GM21390 (cell line): ENCODE measurements at regions not wholly inside any gene's neighbourhood (a gene's known extent, or its start where the extent isn't known, plus 50 kb on each side); places are given as distances from the start of the nearest gene placed in this dataset.
"Not testable (repeated sequence)": the region's sequence is repeated elsewhere in the genome, so short reads cannot be mapped to it uniquely, and the experiment has no call there.

ENCODE experiments used
- ATAC-seq: cut with Tn5 transposase; IDR thresholded peaks from one replicate; pipeline ENCODE4 v1.9.1; 2021; ENCODE audit not compliant: unreplicated experiment

DNA sequence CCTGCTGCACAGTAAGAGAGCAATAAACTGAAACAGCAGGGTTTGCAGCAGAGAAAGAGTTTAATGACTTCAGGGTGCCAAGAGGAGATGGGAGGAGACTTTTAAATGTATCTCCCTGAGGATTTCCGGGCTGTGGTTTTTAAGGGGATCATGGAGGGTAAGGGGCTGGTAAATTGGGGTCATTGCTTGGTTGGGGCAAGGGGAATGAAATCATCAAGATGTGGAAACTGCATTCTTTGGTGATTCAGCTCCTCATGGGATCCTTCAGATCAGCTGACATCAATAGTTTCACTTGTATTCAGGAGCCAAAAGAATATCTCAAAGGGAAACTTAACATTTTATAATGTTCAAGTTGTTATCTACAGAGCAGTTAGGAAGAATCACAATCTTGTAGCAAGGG lies 174.3 kb upstream of the ANXA10 start:
- no peak for ATAC-seq

DNA sequence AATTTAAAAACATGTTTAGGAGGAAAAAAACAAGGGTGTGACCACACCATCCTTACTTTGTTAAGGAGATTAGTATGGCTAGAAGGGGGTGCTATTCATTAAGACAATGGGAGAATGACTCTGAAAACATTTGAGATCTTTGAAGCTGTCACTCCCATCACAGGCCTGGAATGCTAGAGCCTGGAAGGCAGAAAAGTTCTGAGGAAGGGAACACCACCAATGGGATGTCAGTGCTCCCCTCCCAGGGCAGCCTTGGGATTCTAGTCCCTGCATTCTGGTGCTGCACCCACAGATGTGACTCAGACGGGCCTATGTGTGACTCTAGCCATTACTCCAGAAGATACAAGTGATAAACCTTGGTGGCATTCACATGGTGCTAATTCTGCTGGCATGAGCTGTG lies 162.2 kb upstream of the ANXA10 start:
- ATAC-seq = no peak

DNA sequence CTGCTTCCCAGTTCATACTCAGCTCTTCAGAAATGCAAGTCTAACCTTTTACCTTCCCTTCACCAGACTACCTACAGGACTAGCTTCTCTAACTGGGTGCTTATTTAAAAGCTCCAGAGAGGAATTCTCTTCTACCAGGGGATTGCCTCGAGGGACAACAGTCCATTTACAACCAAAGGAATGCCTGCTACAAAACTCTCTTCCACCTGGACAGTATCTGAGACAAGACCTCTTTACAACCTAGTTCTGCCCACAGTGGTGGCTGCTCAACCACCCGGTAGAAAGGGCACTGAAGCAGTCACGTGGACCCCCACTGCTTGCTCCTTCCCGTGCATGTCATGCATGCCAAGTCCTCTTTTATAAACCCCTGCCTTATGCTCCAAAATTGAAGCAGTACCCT lies 158.1 kb upstream of the ANXA10 start:
- no peak for ATAC-seq

DNA sequence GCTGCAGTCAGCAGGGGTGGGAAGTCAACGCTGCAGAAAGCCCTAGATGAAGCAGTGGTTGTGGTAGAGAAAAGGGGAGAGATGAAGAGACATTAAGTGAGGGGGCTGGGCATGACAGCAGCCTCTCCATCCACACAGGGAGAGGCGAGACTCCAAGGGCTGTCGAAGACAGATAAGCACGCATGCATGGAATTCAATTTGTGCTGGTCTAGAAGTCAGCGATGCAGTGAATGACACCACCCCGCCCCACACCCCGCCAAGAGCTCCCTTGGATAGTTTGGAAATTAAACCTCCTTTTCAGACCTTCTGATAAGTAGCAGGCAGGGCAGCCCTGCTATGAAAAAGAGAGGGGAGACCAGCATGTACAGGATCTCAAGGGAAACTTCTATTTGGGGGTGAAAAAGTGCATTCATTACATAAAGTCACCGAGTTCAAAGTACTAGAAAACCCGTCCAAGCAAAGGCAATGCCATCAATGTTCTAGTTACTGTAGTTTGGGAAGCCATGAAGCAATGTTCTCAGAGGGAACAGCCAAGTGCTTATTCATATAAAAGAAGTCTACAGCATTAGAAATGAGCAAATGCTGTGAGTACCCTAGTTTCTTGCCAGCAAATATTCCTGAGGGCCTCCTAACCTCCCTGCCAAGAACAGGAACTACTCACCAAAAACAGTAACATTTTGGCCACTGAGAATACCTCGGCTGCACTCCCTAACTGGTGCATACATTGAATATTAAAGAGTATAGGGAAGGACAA lies 152.3 kb upstream of the ANXA10 start:
- no peak for ATAC-seq

DNA sequence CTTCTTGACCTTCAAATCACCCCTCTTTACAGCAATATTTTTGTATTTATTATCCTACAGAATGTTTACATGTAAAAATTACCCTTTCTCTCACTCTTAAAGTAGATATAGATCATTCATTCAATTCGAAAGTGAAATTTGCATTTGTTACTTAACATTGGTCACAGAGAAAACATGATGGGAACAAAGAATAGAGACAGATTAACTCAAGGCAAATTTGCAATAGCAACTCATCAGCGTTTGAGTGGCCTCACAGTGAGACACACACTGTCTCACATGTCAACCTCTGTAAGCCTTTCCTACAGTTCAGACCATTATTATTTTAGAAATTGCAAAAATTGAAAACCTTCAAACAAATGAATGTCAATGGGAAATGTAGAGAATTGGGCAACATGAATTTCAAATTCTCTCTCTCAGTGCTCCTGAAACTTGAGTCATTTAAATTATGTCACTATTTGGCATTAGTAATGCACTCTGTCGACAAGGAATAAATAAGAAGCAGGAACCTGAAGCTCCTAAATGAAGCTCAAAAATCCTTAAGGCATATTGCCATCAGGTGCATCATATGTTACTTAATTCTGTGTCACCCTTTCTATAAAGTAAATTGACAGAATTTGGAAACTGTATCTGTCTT lies 148.3 kb upstream of the ANXA10 start:
- peak; percentile 71 for ATAC-seq

DNA sequence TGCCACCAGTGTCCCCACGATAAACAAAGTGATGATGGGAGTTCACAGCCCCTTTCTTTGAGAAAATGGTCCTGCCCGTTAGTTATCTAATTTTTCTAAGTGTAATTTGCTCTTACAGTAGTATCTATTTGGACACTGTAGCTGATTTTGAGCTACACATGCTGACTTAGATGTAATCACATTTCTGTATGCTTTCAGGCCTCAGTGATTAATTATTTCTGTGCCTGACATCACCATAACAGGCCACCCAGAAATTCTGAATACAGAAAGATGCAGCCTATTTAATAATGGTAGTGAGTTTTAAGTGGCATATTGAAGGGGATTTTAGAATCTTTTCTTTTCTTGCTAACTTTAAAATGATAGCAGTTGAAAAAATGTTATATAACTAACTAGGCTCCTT lies 147.6 kb upstream of the ANXA10 start:
- ATAC-seq = no peak

DNA sequence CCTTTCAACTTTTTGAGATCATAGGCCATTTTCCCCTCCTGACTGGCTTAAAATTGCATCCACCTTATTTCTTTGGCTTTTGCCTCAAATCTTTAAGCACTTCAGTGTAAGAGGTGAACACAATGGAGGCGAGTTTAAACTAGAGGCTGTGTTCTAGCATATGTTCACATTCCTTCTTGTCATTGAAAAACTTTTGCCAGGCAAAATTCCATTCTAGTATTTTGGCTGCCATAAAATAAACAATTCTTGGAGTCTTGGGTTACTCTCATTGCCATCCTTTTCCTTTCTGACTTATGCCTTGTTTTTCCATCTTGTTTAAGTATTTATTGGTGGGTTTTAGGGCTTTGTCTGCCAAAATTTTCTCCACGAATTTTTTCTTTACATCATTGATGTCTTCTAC lies 137.3 kb upstream of the ANXA10 start:
- ATAC-seq = no peak

DNA sequence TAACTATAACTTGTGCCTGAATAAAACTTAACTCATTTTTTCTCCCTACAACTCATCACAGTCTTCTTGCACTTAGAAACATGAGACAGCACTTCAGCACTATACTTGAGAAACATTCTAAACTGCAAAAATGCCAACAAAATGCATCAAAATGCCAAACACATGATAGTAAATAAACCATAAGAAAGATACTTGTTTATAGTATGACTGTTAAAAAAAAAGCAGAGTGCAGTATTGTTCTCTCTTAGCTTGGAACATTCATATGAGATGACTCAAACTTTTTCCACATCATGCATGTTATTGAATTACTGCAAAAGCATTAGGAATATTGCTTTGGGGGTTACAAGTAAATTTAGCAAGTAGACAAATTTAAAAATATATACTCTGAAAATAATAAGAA lies 135.7 kb upstream of the ANXA10 start:
- no peak for ATAC-seq

DNA sequence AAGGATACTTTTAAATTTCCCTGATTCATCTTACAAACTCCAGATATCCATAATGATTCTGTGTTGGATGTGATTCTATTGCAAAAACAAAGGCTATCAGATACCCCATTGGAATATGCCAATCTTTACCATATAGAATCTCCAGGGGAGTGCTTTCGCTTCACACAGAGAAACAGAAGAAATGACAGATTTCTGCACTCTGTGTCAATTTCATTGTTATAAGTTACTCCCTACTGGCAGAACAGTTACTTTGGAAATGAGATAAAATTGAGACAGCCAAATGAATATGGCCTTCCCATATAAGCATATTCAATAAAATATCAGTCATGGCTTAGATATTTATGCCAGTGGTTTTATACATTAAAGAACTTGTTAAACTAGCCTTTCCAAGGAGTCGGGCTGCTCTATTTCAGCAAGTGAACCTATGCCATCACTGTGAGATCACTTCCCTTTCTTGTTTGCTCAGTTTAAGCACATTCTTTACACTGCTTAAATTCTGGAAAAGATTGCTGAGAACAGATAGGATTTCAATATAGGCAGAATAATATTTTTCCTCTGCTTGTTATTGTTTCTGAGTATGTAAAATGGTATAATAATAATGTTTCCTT lies 127.5 kb upstream of the ANXA10 start:
- no peak for ATAC-seq

DNA sequence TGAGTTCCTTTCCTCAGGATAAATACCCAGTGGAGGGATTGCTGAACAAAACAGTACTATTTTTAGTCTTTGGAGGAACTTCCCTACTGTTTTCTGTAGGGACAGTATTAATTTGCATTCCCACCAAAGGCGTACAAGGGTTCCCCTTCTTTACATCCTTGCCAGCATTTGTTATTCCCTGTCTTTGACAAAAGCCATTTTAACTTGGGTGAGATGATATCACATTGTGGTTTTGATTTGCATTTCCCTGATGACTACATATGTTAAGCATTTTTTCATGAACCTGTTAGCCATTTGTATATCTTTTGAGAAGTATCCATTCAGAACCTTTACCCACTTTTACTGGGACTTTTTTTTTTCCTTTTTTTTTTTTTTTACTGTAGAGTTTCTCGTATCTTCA lies 126.2 kb upstream of the ANXA10 start:
- no peak for ATAC-seq

DNA sequence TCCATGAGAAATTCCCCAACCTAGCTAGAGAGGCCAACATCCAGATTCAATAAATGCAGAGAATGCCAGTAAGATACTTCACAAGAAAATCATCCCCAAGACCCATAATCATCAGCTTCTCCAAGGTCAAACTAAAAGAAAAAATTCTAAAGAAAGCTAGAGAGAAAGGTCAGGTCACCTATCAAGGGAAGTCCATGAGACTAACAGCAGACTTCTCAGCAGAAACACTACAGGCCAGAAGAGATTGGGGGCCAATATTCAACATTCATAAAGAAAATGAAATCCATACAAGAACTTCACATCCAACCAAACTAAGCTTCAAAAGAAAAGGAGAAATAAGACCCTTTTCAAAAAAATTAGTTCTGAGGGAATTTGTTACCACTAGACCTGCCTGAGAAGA lies 118.8 kb upstream of the ANXA10 start:
- ATAC-seq = no peak

DNA sequence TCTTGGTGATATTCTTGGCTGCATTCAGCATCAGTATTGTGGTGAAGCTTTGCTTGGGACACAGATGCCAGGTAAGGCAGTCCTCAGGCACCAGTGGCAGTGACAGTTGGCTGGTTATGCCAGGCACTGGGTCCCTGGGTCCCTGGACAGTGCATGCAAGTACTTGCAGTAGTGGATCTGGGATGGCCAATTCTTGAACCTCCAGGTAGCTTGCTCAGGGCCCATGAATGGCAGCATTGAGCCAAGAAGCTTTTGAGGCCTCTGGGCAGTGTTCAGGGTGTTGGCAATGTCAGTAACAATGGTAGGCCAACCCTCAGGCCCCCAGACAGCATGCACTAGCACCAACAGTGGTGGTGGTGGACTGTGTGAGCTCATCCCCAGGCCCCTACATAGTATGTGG lies 106.8 kb upstream of the ANXA10 start:
- ATAC-seq = no peak

DNA sequence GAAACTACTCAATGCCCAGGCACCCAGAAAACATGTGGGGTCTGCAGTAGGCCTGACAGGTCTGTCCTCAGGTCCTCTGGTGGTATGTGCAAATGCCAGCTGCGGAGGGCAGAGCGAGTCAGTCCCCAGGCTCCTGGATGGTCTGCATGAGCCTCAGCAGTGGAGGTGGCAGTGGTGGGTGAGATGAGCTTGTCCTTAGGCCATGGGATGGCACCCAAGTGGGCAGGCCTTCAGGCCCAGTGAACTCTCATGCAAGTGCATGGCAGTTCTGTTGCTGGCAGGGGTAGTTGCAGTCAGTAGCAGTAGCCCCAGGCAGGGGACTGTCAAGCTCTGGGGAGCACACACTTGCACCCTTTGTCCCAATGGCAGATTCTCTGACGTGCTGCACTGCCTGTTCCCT lies 106.3 kb upstream of the ANXA10 start:
- no peak for ATAC-seq

DNA sequence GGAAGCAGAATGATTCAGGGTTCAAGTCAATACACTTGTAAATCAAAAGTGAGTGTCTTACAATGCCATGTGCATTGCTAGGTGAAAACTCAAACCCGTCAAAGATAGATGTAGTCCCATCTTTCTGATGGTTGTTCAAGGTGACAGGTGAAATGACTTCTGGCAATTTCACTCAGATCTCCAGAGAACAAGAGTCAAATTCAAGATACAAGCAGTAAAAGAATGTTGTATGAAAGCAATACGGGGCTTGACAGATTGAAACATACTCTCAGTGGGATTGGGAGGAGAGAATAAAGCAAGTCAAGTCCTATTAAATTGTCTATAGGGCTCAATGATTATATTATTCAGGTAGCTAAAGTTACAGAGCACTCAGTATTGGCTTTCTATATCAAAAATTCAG lies 105.1 kb upstream of the ANXA10 start:
- ATAC-seq = no peak

DNA sequence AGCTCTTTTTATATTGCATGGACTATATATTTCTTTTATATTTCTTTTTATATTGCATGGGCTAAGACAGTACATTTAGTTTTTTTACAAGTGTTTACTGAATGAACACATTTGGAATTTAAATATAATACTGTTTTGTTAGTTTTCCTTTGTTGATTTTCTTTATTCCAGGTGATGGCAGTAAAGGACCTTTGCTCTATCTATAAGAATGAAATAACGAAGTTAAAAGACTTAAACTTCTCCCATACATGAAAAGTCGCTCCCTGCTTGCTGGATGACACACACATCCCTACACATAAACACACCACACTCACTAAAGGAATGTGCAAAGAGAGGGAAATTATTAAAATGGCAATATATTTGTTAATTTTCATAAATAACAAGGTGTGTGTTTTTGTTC lies 102.5 kb upstream of the ANXA10 start:
- ATAC-seq = no peak

DNA sequence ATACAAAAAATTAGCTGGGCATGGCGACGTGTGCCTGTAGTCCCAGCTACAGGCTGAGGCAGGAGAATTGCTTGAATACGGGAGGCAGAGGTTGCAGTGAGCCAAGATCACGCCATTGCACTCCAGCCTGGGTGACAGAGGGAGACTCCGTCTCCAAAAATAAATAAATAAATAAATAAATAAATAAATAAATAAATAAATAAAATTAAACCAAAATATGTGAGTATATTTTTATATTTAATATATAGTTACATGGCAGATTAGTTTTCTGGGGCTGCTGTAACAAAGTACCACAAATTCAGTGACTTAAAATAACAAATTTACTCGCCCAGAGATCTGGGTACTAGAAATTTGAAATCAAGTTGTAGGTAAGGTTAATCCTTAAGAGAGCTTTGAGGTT lies 84.2 kb upstream of the ANXA10 start:
- ATAC-seq = not testable (repeated sequence)

DNA sequence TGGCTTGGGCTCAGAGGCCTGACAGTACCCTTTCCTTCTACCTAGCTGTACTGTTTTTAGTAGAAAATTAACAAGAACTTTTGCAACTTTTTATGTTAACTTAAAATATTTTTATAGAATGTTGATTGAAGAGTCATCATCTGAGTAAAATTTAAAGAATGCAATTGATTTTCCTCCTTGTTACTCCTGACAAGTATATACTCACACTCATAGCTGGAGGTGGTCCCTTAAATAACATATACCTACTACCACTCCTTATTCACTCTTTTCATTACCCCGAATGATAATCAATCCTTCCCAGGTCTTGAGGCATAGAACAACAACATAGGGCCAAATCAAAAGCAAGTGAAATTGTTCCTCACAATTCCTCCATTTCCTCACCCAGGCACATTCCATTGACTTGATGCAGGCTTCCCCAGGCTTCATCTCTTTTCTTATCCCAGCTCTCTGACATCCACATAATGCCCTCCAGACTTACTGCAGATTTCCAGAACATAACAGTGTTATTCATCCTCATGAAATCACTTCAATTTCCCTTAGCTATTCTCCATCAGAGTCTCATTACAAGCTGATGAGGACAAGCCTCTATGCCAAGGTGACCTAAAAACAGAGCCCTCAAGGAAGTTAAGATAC lies 73.2 kb upstream of the ANXA10 start:
- ATAC-seq = no peak

DNA sequence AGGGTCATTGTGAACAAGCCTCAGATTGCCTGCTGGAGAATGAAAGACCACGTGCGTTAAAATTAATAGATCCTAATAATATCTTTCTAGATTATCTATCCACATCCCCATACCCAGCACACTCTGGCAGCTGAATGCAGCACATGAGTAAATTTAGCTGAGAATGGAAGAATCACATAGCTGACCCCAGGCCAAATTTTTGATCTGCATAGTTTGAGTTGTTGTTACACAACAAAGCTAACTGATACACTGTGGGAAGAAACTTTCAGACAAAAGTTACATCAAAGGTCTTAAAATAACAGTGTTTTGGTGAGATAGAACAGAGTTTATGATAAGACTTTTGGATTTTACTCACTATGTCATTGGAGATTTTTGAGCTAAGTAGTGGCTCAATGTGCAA lies 72.4 kb upstream of the ANXA10 start:
- no peak for ATAC-seq

DNA sequence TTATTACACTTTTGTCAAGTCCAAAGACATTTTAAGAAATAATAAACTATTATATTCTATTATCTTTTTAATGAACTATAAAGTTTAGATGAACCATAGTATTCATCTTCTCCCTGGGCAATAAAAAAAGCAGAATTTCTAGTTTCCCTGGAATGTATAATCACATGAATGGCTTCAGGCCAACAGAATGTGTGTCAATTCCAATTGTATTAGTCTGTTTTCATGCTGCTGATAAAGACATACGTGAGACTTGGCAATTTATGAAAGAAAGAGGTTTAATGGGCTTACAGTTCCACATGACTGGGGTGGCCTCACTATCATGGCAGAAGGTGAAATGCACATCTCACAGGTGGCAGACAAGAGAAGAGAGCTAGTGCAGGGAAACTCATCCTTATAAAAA lies 70.7 kb upstream of the ANXA10 start:
- ATAC-seq = no peak

DNA sequence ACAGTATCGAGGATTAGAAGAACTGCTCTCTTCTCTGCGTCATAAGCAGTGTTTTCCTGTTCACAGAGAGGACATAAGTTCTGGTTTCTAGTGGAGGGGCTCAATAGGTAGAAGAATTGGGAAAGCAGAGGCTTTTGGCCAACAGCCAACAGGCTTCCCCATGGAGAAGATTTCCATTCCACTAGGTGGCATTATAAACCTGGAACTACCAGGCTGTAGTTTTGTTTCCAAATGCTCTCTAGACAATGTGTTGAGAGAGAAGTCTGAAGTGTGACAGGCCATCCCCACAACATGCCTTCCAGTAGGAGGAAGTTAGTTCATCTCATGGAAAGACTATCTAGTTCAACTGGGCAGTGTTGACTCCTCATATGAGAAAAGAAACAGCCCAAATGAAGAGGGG lies 63.8 kb upstream of the ANXA10 start:
- no peak for ATAC-seq

DNA sequence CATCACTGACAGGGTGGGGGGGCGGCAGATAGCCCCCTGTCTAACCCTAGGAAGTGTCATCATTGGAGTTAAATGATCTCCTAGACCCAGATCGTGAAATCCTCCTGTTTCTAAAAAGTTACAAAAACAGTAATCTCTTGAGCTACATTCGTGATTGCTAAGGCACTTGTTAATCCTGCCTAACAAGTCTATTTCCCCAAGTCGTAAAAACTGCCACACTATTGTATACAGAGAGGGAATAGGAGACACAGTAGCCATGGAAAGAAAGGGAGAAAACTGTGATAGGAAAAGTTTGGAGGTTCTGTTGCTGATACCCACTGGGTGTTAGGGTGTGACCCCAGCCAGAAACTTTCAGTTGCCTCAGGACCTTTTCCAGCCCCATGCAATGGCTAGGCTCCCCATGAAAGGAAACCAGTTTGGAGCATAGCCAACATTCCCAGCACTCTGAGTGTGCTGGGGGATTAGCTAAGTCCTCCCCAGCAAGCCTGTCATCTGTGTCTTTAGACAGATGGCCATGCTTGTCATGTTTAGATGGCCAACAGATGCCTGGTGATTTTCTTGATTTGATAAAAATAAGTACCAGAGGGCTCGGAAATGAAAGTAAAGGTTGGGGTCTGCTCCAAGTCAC lies 63.3 kb upstream of the ANXA10 start:
- no peak for ATAC-seq

DNA sequence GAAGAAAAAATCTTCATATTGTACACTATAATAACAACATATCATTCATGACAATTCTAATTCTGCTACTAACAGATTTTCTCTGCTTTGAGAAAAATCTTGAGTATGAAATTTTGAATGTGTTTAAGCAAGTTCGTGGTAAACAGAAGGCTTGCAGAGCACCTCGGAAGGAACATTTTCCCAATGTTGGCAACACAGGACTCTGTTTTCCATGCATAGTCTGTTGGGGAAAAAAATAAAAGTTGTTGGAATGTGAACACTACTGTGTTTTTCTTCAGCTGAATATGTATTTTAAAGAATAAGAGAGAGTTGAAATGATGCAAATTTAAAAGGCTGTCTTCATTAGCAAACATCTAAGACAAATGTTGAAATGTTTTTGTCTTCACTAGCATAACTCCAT lies 54.7 kb upstream of the ANXA10 start:
- ATAC-seq = no peak
